Activated CD4-positive, alpha-beta T cell treated with anti-CD3 and anti-CD28 coated beads, Interleukin-2, amount 50 U/mL, for 48 hours (primary cell): ENCODE measurements at regions not wholly inside any gene's neighbourhood (a gene's known extent, or its start where the extent isn't known, plus 50 kb on each side); places are given as distances from the start of the nearest gene placed in this dataset.
"Not testable (repeated sequence)": the region's sequence is repeated elsewhere in the genome, so short reads cannot be mapped to it uniquely, and the experiment has no call there.

Experiments used
- DNase-seq, 2 experiments: peaks; one replicate each; pipeline ENCODE4 v3.0.0-alpha.2; 2020

- no peak for DNase-seq
Observed at GRCh38 chr13:61563645-61564044, 148.0 kb upstream of the PCDH20 start.

GRCh38 chr13:61546911-61547310 is 131.3 kb upstream of the PCDH20 start:
- DNase-seq = no peak

GRCh38 chr13:61546413-61546812 is 130.8 kb upstream of the PCDH20 start:
- DNase-seq = no peak

GRCh38 chr13:61536433-61536832 is 120.8 kb upstream of the PCDH20 start:
- DNase-seq = no peak

- no peak for DNase-seq
Observed at GRCh38 chr13:61531383-61532065, 115.9 kb upstream of the PCDH20 start.

GRCh38 chr13:61519214-61519613 is 103.6 kb upstream of the PCDH20 start:
- not testable (repeated sequence) for DNase-seq

- DNase-seq = no peak
Observed at GRCh38 chr13:61508936-61509335, 93.3 kb upstream of the PCDH20 start.

- no peak for DNase-seq
Observed at GRCh38 chr13:61500176-61500575, 84.5 kb upstream of the PCDH20 start.

GRCh38 chr13:61495648-61496047 is 80.0 kb upstream of the PCDH20 start:
- no peak for DNase-seq

GRCh38 chr13:61493556-61493955 is 77.9 kb upstream of the PCDH20 start:
- DNase-seq = not testable (repeated sequence)

GRCh38 chr13:61486496-61486895 is 70.8 kb upstream of the PCDH20 start:
- DNase-seq = no peak

GRCh38 chr13:61485128-61485765 is 69.6 kb upstream of the PCDH20 start:
- no peak for DNase-seq

GRCh38 chr13:61477619-61478018 is 62.0 kb upstream of the PCDH20 start:
- DNase-seq = no peak

- DNase-seq = no peak
Observed at GRCh38 chr13:61470786-61471185, 55.1 kb upstream of the PCDH20 start.

- DNase-seq = no peak
Observed at GRCh38 chr13:61466280-61466679, 50.6 kb upstream of the PCDH20 start.
